Osteoblast (primary cell): ENCODE measurements at regions not wholly inside any gene's neighbourhood (a gene's known extent, or its start where the extent isn't known, plus 50 kb on each side); places are given as distances from the start of the nearest gene placed in this dataset.

ENCODE experiments used
- DNase-seq: peaks from one replicate; pipeline ENCODE4 v3.0.0; 2011; ENCODE audit warnings: low spot score, mixed read lengths; ENCODE audit not compliant: insufficient read length; ENCODE audit errors: missing footprints
- H2AFZ ChIP-seq: 2 replicates; pipeline ENCODE4 v1.6.0; 2011; ENCODE audit warnings: mild to moderate bottlenecking, low read length
- H3K27ac ChIP-seq: 2 replicates; pipeline ENCODE4 v1.5.1; 2011; ENCODE audit warnings: mild to moderate bottlenecking, low read depth, low read length, moderate library complexity
- H3K27me3 ChIP-seq: 2 replicates; pipeline ENCODE4 v1.6.0; 2012; ENCODE audit warnings: mild to moderate bottlenecking, control low read depth, inconsistent platforms, low read length, moderate library complexity; ENCODE audit not compliant: insufficient read depth
- H3K36me3 ChIP-seq: 2 replicates; pipeline ENCODE4 v1.5.1; 2011; ENCODE audit warnings: mild to moderate bottlenecking, low read length, control low read depth, moderate library complexity; ENCODE audit not compliant: insufficient read depth
- H3K4me1 ChIP-seq: 2 replicates; pipeline ENCODE4 v1.5.1; 2011; ENCODE audit warnings: mild to moderate bottlenecking, low read length, control low read depth, moderate library complexity; ENCODE audit not compliant: insufficient read depth
- H3K4me2 ChIP-seq: 2 replicates; pipeline ENCODE4 v1.6.0; 2011; ENCODE audit warnings: mild to moderate bottlenecking, low read length; ENCODE audit not compliant: insufficient read depth
- H3K4me3 ChIP-seq: fragments of 200-600 bp; sonication (generic); 3 replicates; pipeline ENCODE4 v1.5.1; 2012; ENCODE audit warnings: mild to moderate bottlenecking, low read length, inconsistent platforms; ENCODE audit not compliant: insufficient read depth
- H3K79me2 ChIP-seq: 2 replicates; pipeline ENCODE4 v1.6.0; 2012; ENCODE audit warnings: mild to moderate bottlenecking, low read length, control low read depth, inconsistent platforms; ENCODE audit not compliant: insufficient read depth
- H3K9me3 ChIP-seq: 2 replicates; pipeline ENCODE4 v1.5.1; 2011; ENCODE audit warnings: low read depth, low read length, control low read depth
- H4K20me1 ChIP-seq: 2 replicates; pipeline ENCODE4 v1.6.0; 2012; ENCODE audit warnings: mild to moderate bottlenecking, low read length, control low read depth; ENCODE audit not compliant: insufficient read depth
- TF ChIP-seq, protein P1 (sequence below): IDR thresholded peaks from 2 replicates; pipeline ENCODE4 v1.5.1; 2011; ENCODE audit warnings: mild to moderate bottlenecking, low read depth, low read length, moderate library complexity; ENCODE audit errors: extremely low read depth

DNA sequence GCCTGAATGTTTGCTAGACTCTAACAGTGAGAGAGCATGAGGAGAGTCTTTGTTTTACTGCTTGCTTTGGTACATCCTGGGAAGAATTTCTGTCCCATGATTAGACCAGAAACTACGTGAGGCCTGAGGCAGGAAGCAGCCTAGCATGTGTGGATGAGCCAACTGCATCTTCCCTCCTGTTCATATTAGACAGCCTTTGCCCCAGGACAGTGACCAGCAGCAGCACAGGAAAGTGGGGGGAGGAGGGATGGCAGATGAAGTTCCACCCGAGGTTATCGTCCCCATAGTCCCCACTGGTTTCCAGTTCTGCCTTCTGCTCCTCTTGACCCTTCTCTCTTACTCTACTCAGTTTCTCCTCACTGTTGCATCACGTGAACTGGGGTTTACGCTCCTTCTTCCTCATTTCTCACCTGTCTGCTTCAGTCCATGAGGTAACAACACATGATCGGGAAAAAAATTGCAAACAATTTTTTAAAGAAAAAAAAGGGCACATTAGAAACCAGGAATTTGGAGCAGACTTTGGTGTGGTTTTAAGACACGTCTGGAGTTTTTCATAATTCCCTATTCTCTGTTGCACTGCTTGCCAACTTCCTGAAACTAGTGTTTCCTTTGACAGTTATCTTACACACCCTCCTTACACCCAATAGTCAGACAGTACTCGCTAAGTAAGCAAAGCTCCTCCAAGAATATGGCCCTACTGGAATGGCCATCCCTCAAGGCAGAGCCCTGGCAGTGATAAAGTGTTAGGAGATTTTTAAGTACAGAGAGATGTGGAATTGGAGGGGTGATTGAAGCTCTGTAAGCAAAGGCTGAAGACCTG lies 84.1 kb downstream of the SNX18 start:
- Histone ChIP-seq H3K9me3 (no peaks in the 10 kb centered on the region), H2AFZ (no peak overlapping the region)
- DNase-seq, result no peak

More for the DNA sequence above, 84.1 kb downstream of the SNX18 start:
- no peaks in the 10 kb centered on the region for H3K27me3 ChIP-seq
- no peak overlapping the region for H3K4me2 ChIP-seq
- H4K20me1 ChIP-seq, result no peaks in the 10 kb centered on the region
- no peaks in the 10 kb centered on the region for H3K36me3 ChIP-seq
- H3K4me1 ChIP-seq, result peaks cover 9% of the 10 kb centered on the region
- no peak overlapping the region for H3K4me3 ChIP-seq
- no peak overlapping the region for H3K27ac ChIP-seq
- no peaks in the 10 kb centered on the region for H3K79me2 ChIP-seq
- TF ChIP-seq, protein P1, sequence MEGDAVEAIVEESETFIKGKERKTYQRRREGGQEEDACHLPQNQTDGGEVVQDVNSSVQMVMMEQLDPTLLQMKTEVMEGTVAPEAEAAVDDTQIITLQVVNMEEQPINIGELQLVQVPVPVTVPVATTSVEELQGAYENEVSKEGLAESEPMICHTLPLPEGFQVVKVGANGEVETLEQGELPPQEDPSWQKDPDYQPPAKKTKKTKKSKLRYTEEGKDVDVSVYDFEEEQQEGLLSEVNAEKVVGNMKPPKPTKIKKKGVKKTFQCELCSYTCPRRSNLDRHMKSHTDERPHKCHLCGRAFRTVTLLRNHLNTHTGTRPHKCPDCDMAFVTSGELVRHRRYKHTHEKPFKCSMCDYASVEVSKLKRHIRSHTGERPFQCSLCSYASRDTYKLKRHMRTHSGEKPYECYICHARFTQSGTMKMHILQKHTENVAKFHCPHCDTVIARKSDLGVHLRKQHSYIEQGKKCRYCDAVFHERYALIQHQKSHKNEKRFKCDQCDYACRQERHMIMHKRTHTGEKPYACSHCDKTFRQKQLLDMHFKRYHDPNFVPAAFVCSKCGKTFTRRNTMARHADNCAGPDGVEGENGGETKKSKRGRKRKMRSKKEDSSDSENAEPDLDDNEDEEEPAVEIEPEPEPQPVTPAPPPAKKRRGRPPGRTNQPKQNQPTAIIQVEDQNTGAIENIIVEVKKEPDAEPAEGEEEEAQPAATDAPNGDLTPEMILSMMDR, result no peak
